ENCODE measurements at regions not wholly inside any gene's neighbourhood (a gene's known extent, or its start where the extent isn't known, plus 50 kb on each side); places are given as distances from the start of the nearest gene placed in this dataset.

DNA sequence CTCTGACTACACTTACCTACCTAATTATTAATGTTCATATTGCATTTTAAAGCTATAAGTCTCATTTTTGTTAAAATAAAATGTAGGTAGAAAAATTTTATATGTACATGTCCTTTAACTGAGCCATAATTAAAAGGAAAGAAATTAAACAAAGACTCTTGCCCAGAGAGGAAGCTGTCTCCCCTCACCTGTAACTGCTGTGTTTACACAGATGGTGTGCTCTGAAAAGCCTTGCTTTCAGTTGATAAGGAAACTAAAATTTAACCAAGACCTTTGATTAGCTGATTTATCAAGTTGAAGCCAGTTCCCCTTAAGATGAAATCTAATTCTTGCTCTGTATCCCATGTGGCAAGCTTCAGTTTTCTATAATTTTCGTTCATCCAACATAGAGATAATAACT lies 213.5 kb downstream of the LYPLAL1 start:
- Histone ChIP-seq H3K27ac (no peak overlapping the region), H3K9me3 (no peaks in the 10 kb centered on the region), H3K4me1 (no peaks in the 10 kb centered on the region), H3K4me3 (no peak overlapping the region), H3K27me3 (no peaks in the 10 kb centered on the region), H3K36me3 (no peaks in the 10 kb centered on the region)
- intact Hi-C loops (cut with DNase I), result loop anchor here (10.0 kb wide), 1 partner anchor 182 kb away; no protein-coding TSS in a partner anchor
- TF ChIP-seq, protein P1, sequence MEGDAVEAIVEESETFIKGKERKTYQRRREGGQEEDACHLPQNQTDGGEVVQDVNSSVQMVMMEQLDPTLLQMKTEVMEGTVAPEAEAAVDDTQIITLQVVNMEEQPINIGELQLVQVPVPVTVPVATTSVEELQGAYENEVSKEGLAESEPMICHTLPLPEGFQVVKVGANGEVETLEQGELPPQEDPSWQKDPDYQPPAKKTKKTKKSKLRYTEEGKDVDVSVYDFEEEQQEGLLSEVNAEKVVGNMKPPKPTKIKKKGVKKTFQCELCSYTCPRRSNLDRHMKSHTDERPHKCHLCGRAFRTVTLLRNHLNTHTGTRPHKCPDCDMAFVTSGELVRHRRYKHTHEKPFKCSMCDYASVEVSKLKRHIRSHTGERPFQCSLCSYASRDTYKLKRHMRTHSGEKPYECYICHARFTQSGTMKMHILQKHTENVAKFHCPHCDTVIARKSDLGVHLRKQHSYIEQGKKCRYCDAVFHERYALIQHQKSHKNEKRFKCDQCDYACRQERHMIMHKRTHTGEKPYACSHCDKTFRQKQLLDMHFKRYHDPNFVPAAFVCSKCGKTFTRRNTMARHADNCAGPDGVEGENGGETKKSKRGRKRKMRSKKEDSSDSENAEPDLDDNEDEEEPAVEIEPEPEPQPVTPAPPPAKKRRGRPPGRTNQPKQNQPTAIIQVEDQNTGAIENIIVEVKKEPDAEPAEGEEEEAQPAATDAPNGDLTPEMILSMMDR (IDR thresholded peaks at IDR 0.05), result no peak
- DNase-seq (ENCODE audit: low spot score in 2 of 2), result no peak

DNA sequence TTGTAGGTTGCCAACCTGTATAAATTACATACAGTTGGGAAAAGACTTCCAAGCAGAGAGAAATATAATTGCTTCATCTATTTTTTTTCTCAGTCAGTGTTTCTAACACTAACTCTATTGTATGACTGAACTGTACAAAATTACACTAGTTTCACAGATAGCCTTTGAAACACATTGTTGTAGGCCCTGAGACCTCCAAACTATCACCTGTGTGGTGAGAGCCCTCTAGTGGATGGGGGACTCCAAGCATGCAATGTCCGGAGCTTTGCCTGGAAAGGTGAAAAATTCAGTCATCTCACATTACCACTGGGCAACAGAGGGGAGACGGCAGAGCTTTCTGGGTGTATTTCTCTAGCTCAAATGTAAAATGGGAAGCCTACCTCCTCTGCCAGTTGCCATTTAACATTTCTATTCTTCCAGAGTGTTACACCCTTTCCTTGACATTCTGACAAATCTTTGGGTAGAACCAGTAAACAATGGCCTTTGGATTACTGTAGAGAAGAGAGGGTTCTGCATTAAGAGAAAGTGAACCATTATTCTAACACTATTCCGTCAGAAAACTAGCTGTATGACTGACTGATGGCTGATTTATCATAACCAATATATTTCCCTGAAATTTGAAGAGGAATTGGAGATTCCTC lies 212.2 kb downstream of the LYPLAL1 start:
- H3K4me1 ChIP-seq, result no peaks in the 10 kb centered on the region
- intact Hi-C loops (cut with DNase I), result loop anchor here (10.0 kb wide), 1 partner anchor 181 kb away; no protein-coding TSS in a partner anchor
- H3K36me3 ChIP-seq, result no peaks in the 10 kb centered on the region
- TF ChIP-seq, protein P1 (IDR thresholded peaks at IDR 0.05), result peak; percentile 28 to 68 (median 48)
- no peaks in the 10 kb centered on the region for H3K27me3 ChIP-seq
- no peaks in the 10 kb centered on the region for H3K9me3 ChIP-seq
- DNase-seq (ENCODE audit: low spot score in 2 of 2), result peak in 1 of 2 donors; percentile 62
- H3K4me3 ChIP-seq, result no peak overlapping the region
- H3K27ac ChIP-seq, result no peak overlapping the region

DNA sequence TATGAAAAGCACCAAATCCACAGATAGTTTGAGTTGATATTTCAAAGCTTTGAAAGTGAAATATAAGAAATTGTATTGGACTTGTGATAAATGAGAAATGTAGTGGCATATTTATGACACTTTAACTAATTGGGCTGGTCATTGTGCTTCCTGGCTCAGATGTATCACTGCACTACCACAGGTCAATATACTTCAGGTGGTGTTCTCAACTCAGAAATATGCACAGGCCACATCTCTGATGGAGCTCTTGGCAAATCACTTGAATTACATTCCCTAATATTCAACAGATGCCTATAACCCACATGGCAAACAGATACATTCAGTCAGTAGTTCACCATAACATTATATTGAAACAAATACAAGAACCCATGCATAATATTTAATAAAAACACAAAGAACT lies 209.6 kb downstream of the LYPLAL1 start:
- no peaks in the 10 kb centered on the region for H3K27me3 ChIP-seq
- H3K36me3 ChIP-seq, result no peaks in the 10 kb centered on the region
- no peaks in the 10 kb centered on the region for H3K9me3 ChIP-seq
- intact Hi-C loops (cut with DNase I), result loop anchor here (10.0 kb wide), 1 partner anchor 178 kb away; no protein-coding TSS in a partner anchor
- H3K4me1 ChIP-seq, result no peaks in the 10 kb centered on the region
- H3K27ac ChIP-seq, result no peak overlapping the region
- no peak overlapping the region for H3K4me3 ChIP-seq
- DNase-seq (ENCODE audit: low spot score in 2 of 2), result no peak
- TF ChIP-seq, protein P1 (IDR thresholded peaks at IDR 0.05), result no peak

DNA sequence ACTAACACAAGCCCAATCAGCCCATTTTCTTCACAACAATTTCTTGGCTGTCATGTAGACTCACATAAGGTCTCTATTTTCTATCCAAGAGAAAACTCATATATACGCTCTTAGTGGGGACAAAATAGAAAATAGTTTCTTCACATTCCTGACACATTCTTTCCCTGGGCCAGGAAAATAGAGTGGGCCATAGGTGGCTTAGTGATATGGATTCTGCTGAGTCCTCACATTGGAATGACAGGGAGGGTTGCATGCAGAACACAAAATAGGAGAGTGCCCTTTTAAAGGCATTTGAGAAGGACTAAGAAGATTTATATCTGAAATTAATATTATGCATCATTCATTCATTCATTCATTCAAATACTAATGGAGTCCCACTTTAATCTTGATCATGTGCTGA lies 207.7 kb downstream of the LYPLAL1 start:
- Histone ChIP-seq H3K9me3 (no peaks in the 10 kb centered on the region), H3K4me3 (no peak overlapping the region), H3K36me3 (no peaks in the 10 kb centered on the region), H3K4me1 (no peaks in the 10 kb centered on the region), H3K27me3 (no peaks in the 10 kb centered on the region), H3K27ac (no peak overlapping the region)
- intact Hi-C loops (cut with DNase I), result loop anchor here (10.0 kb wide), 1 partner anchor 177 kb away; no protein-coding TSS in a partner anchor
- TF ChIP-seq, protein P1 (IDR thresholded peaks at IDR 0.05), result no peak
- DNase-seq (ENCODE audit: low spot score in 2 of 2), result no peak

DNA sequence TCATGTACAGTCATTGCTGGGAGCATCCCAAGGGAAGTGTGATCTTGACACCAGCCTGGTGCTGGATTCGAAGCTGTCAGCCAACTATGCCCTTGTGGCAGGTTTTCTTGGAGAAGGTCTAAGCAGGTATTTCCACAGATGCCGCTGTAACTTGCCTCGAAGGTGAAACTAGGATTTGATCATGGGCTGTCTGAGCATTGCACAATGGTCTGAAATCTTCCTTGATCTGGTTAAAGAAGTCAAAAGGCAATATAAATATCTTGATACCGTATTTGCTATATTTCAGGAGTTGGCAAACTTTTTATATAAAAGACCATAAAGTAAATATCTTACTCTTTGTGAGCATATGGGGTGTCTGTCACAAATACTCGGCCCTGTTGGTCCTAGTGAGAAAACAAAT lies 206.8 kb downstream of the LYPLAL1 start:
- no peaks in the 10 kb centered on the region for H3K9me3 ChIP-seq
- no peaks in the 10 kb centered on the region for H3K27me3 ChIP-seq
- H3K4me1 ChIP-seq, result no peaks in the 10 kb centered on the region
- TF ChIP-seq, protein P1 (IDR thresholded peaks at IDR 0.05), result no peak
- intact Hi-C loops (cut with DNase I), result loop anchor here (10.0 kb wide), 1 partner anchor 176 kb away; no protein-coding TSS in a partner anchor
- DNase-seq (ENCODE audit: low spot score in 2 of 2), result no peak
- H3K4me3 ChIP-seq, result no peak overlapping the region
- H3K27ac ChIP-seq, result no peak overlapping the region
- no peaks in the 10 kb centered on the region for H3K36me3 ChIP-seq

Data from ascending aorta (tissue), 2 donors.